Fibroblast of villous mesenchyme (primary cell): ENCODE measurements at regions not wholly inside any gene's neighbourhood (a gene's known extent, or its start where the extent isn't known, plus 50 kb on each side); places are given as distances from the start of the nearest gene placed in this dataset.
"Not testable (repeated sequence)": the region's sequence is repeated elsewhere in the genome, so short reads cannot be mapped to it uniquely, and the experiment has no call there.

Experiments used
- DNase-seq: peaks from one replicate; pipeline ENCODE4 v3.0.0-alpha.2; 2010; ENCODE audit warnings: low read depth
- H3K4me3 ChIP-seq: 2 replicates; pipeline ENCODE4 v1.5.1; 2011; ENCODE audit warnings: low read depth, mild to moderate bottlenecking, low read length
- TF ChIP-seq, protein P1 (sequence below): IDR thresholded peaks from 2 replicates; pipeline ENCODE4 v1.5.1; 2012; ENCODE audit warnings: low read depth, mild to moderate bottlenecking, low read length; ENCODE audit not compliant: insufficient read depth

DNA sequence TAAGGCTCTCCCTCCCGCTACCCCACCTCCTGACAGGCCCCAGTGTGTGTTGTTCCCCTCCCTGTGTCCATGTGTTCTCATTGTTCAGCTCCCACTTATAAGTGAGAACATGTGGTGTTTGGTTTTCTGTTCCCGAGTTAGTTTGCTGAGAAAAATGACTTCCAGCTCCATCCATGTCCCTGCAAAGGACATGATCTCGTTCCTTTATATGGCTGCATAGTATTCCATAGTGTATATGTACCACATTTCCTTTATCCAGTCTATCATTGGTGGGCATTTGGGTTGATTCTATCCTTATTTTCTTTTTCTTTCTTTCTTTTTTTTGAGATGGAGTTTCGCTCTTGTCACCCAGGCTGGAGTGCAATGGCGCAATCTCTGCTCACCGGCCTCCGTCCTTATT is 57.8 kb upstream of the RASSF3 start:
- not testable (repeated sequence) for H3K4me3 ChIP-seq, DNase-seq

DNA sequence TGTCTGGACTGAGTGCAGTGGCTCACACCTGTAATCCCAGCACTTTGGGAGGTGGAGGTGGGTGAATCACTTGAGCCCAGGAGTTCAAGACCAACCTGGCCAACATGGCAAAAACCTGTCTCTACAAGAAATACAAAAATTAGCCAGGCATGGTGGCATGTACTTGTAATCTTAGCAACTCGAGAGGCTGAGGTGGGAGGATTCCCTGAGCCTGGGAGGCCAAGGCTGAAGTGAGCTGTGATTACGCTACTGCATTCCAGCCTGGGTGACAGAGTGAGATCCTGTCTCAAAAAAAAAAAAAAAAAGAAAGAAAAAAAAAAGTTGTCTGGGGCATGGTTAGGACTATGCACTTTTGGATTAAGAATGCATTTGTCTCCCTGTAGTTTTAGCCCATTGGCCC is 56.6 kb upstream of the RASSF3 start:
- not testable (repeated sequence) for H3K4me3 ChIP-seq

DNA sequence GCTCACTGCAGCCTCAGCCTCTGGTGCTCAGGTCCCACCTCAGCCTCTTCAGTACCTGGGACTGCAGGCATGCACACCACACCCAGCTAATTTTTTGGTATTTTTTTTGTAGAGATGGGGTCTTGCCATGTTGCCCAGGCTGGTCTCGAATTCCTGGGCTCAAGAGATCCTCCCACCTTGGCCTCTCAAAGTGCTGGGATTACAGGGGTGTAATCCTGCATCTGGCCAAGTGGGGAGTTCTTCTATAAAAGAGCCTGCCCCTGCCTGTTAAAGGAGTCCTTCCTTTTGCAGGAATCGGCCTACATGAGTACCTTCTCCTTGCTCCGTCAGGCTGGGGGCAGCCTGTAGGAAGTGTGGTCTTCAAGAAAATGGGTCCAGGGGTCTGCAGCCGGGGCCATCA is 54.1 kb upstream of the RASSF3 start:
- no peak overlapping the region for H3K4me3 ChIP-seq
- TF ChIP-seq, protein P1, sequence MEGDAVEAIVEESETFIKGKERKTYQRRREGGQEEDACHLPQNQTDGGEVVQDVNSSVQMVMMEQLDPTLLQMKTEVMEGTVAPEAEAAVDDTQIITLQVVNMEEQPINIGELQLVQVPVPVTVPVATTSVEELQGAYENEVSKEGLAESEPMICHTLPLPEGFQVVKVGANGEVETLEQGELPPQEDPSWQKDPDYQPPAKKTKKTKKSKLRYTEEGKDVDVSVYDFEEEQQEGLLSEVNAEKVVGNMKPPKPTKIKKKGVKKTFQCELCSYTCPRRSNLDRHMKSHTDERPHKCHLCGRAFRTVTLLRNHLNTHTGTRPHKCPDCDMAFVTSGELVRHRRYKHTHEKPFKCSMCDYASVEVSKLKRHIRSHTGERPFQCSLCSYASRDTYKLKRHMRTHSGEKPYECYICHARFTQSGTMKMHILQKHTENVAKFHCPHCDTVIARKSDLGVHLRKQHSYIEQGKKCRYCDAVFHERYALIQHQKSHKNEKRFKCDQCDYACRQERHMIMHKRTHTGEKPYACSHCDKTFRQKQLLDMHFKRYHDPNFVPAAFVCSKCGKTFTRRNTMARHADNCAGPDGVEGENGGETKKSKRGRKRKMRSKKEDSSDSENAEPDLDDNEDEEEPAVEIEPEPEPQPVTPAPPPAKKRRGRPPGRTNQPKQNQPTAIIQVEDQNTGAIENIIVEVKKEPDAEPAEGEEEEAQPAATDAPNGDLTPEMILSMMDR = no peak
- no peak for DNase-seq

More for the DNA sequence above, 56.6 kb upstream of the RASSF3 start:
- DNase-seq = not testable (repeated sequence)

DNA sequence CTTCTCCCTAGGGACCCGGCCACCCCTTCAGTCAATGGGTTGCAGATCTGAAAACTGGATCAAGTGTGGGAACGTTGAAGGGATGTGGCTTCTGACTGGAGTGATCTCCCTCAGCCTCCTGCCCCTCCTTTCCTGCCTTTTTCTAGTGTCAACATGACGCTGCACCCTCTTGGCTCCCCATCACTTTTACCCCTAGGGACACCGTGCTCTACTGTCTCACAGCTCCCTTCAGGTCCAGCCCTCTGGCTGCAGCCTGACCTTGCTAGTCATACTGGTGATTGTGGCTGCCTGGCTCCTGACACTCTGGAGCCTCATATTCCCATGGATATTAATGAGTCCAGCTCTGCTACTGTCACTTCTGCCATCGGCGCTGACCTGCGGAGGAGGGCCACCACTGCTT is 51.5 kb upstream of the RASSF3 start:
- no peak overlapping the region for H3K4me3 ChIP-seq
- TF ChIP-seq, protein P1 = no peak

DNA sequence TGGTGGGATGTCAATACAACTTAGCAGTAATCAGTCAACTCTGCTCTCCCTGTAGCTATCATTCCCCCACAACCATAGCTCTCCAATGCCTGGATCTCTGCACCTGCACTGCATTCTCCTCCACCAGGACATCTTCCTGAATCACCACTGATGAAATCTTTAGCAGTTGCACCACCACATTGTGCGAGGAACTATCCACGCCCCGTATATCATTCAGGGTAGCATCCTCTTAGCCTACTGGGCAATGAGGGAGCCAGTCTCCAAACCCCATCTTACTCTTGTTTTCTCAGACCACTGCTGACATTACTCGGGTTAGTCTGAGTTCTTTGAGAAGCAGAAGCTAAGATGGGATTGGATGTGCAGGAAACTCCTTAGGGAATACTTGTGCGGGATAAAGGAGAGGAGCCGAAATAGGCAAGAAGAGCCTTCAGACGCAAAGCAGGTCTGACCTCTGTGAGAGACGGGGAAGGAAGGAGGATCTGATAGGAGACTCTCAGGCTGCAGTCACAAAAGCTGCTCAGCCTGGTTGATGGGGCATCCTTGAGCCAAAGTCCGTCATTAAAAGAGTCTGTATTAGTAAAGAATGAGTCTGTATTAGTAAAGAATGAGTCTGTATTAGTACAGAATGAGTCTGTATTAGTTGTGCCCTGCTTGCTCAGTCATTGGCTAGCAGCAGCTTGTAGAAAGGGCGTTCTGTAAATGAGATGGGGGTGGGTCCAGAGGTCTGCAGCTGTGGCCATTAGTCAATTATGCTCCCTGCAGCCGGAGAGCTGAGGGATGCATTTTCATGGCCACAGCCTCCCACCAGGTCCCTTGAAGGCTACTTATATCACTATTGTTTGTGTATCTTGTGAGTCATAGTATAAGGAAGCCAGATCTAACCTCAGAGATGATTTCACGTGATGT is 49.6 kb upstream of the RASSF3 start:
- H3K4me3 ChIP-seq = no peak overlapping the region
- TF ChIP-seq, protein P1 = no peak

More for the DNA sequence above, 51.5 kb upstream of the RASSF3 start:
- no peak for DNase-seq

More for the DNA sequence above, 49.6 kb upstream of the RASSF3 start:
- peak; percentile 94 for DNase-seq
